Lung (tissue), 11 donors: ENCODE measurements at regions not wholly inside any gene's neighbourhood (a gene's known extent, or its start where the extent isn't known, plus 50 kb on each side); places are given as distances from the start of the nearest gene placed in this dataset.

ENCODE experiments used
- ATAC-seq: fragments of 200-7000 bp; cut with Tn5 transposase; one replicate; pipeline ENCODE4 v1.9.1; 2020; ENCODE audit warnings: moderate number of reproducible peaks; ENCODE audit not compliant: insufficient read depth, low FRiP score
- DNase-seq, 3 donors: peaks; one replicate each; pipeline ENCODE4 v3.0.0-alpha.2; 2013 to 2017
- H3K27ac ChIP-seq, 2 donors: one replicate each; pipeline ENCODE4 v1.5.1; 2013; ENCODE audit warnings: mild to moderate bottlenecking in 2 of 2, moderate library complexity in 2 of 2, control low read depth in 1 of 2, inconsistent platforms in 1 of 2, low read depth in 1 of 2, low read length in 1 of 2
- H3K27me3 ChIP-seq, 3 donors: one replicate each; pipeline ENCODE4 v1.5.1; 2013; ENCODE audit warnings: low read length in 2 of 3; ENCODE audit not compliant: control insufficient read depth in 3 of 3, insufficient read depth in 3 of 3
- H3K36me3 ChIP-seq, 4 donors: one replicate each; pipeline ENCODE4 v1.5.1; 2013; ENCODE audit warnings: low read length in 4 of 4, mild to moderate bottlenecking in 1 of 4, moderate library complexity in 1 of 4; ENCODE audit not compliant: control insufficient read depth in 4 of 4, insufficient read depth in 4 of 4
- H3K4me1 ChIP-seq, 5 donors: one replicate each; pipeline ENCODE4 v1.5.1; 2013; ENCODE audit warnings: low read length in 5 of 5, mild to moderate bottlenecking in 2 of 5, moderate library complexity in 1 of 5; ENCODE audit not compliant: control insufficient read depth in 5 of 5, insufficient read depth in 5 of 5
- H3K4me3 ChIP-seq: one replicate; pipeline ENCODE4 v1.5.1; 2013; ENCODE audit warnings: mild to moderate bottlenecking, control low read depth, moderate library complexity
- H3K9ac ChIP-seq, 2 donors: one replicate each; pipeline ENCODE4 v1.5.1; 2013; ENCODE audit warnings: low read length in 2 of 2, control low read depth in 1 of 2; ENCODE audit not compliant: insufficient read depth in 1 of 2
- H3K9me3 ChIP-seq, 4 donors: one replicate each; pipeline ENCODE4 v1.5.1; 2013; ENCODE audit warnings: low read length in 3 of 4, mild to moderate bottlenecking in 1 of 4, moderate library complexity in 1 of 4; ENCODE audit not compliant: control insufficient read depth in 4 of 4, insufficient read depth in 3 of 4
- CTCF ChIP-seq: IDR thresholded peaks from 2 replicates; pipeline ENCODE4 v1.5.1; 2012; ENCODE audit warnings: mild to moderate bottlenecking; ENCODE audit errors: control extremely low read depth, extremely low read depth
- WGBS, 2 donors: extraction: QIAGEN DNeasy Blood & Tissue Kit; methylation state at CpG; one replicate each; pipeline ENCODE4 v1.1.7; 2013; 5-methylcytosine and 5-hydroxymethylcytosine counted together
- donor health status: control.
- donor health status: control.
- donor health status: Bipolar disorder and iron deficiency.
- donor health status: healthy.
- donor health status: DM: yes; HTN: yes; CAD: no.

GRCh38 chr2:58515827-58516573 is 274.9 kb upstream of the FANCL start:
- Histone ChIP-seq H3K36me3 (no peaks in the 10 kb centered on the region), H3K4me3 (no peak overlapping the region), H3K9ac (no peak overlapping the region), H3K4me1 (no peaks in the 10 kb centered on the region), H3K9me3 (no peaks in the 10 kb centered on the region), H3K27ac (no peak overlapping the region), H3K27me3 (no peaks in the 10 kb centered on the region)
- WGBS, 2 donors = 93 to 94% methylated on average over 2 of the region's 2 CpGs
- no peak for ATAC-seq
- TF ChIP-seq CTCF = no peak
- no peak for DNase-seq

GRCh38 chr2:58514252-58514651 is 273.1 kb upstream of the FANCL start:
- Histone ChIP-seq H3K27me3 (no peaks in the 10 kb centered on the region), H3K4me3 (no peak overlapping the region), H3K36me3 (no peaks in the 10 kb centered on the region), H3K4me1 (no peaks in the 10 kb centered on the region), H3K9me3 (no peaks in the 10 kb centered on the region), H3K9ac (no peak overlapping the region), H3K27ac (no peak overlapping the region)
- DNase-seq (no peak), ATAC-seq (no peak)
- TF ChIP-seq CTCF = no peak

GRCh38 chr2:58512878-58513277 is 271.8 kb upstream of the FANCL start:
- WGBS, 2 donors = 92 to 94% methylated on average over 1 of the region's 1 CpG
- H3K36me3 ChIP-seq = no peaks in the 10 kb centered on the region
- no peak for ATAC-seq

More at GRCh38 chr2:58512878-58513277, 271.8 kb upstream of the FANCL start:
- no peak overlapping the region for H3K9ac ChIP-seq
- H3K27ac ChIP-seq = no peak overlapping the region
- no peaks in the 10 kb centered on the region for H3K4me1 ChIP-seq
- H3K9me3 ChIP-seq = no peaks in the 10 kb centered on the region
- no peak for TF ChIP-seq CTCF
- H3K27me3 ChIP-seq = no peaks in the 10 kb centered on the region
- H3K4me3 ChIP-seq = no peak overlapping the region
- no peak for DNase-seq
